Trophoblast cell (in vitro differentiated cells and primary cell): ENCODE measurements at regions not wholly inside any gene's neighbourhood (a gene's known extent, or its start where the extent isn't known, plus 50 kb on each side); places are given as distances from the start of the nearest gene placed in this dataset.

ENCODE experiments used
- DNase-seq, 2 donors: peaks; one replicate each; pipeline ENCODE4 v3.0.0-alpha.2; 2016
- H2AFZ ChIP-seq: 2 replicates; pipeline ENCODE4 v1.6.1; 2013; ENCODE audit warnings: low read length, moderate library complexity, mild to moderate bottlenecking; ENCODE audit not compliant: insufficient read depth, poor library complexity
- H2AK5ac ChIP-seq: 2 replicates; pipeline ENCODE4 v1.6.1; 2013; ENCODE audit warnings: mild to moderate bottlenecking, low read length
- H2BK120ac ChIP-seq: 2 replicates; pipeline ENCODE4 v1.6.1; 2013; ENCODE audit warnings: low read length, mild to moderate bottlenecking, moderate library complexity; ENCODE audit not compliant: insufficient read depth, poor library complexity
- H2BK12ac ChIP-seq: 2 replicates; pipeline ENCODE4 v1.6.1; 2013; ENCODE audit warnings: mild to moderate bottlenecking, low read length, moderate library complexity
- H2BK5ac ChIP-seq: 2 replicates; pipeline ENCODE4 v1.6.1; 2013; ENCODE audit warnings: low read length, low read depth, moderate library complexity, mild to moderate bottlenecking; ENCODE audit not compliant: poor library complexity
- H3K14ac ChIP-seq: 2 replicates; pipeline ENCODE4 v1.6.1; 2013; ENCODE audit warnings: mild to moderate bottlenecking, low read length
- H3K18ac ChIP-seq: 2 replicates; pipeline ENCODE4 v1.6.1; 2013; ENCODE audit warnings: mild to moderate bottlenecking, low read length
- H3K23ac ChIP-seq: 2 replicates; pipeline ENCODE4 v1.6.1; 2013; ENCODE audit warnings: low read length
- H3K27ac ChIP-seq: 2 replicates; pipeline ENCODE4 v1.5.1; 2013; ENCODE audit warnings: low read depth, mild to moderate bottlenecking, inconsistent platforms, low read length, moderate library complexity
- H3K27me3 ChIP-seq: 2 replicates; pipeline ENCODE4 v1.6.1; 2013; ENCODE audit warnings: inconsistent platforms, mild to moderate bottlenecking, low read length, moderate library complexity; ENCODE audit not compliant: insufficient read depth
- H3K36me3 ChIP-seq, 2 experiments: 1 replicate in 1 of 2; 2 replicates in 1 of 2; pipeline ENCODE4 v1.6.1; 2013; ENCODE audit warnings: low read length in 2 of 2, mild to moderate bottlenecking in 2 of 2, moderate library complexity in 1 of 2; ENCODE audit not compliant: insufficient read depth in 2 of 2, control insufficient read depth in 1 of 2
- H3K4ac ChIP-seq: 2 replicates; pipeline ENCODE4 v1.6.1; 2013; ENCODE audit warnings: low read depth, mild to moderate bottlenecking, low read length, moderate library complexity
- H3K4me1 ChIP-seq, 2 experiments: 1 replicate in 1 of 2; 2 replicates in 1 of 2; pipeline ENCODE4 v1.6.1; 2013; ENCODE audit warnings: low read length in 2 of 2, mild to moderate bottlenecking in 2 of 2, moderate library complexity in 1 of 2; ENCODE audit not compliant: insufficient read depth in 2 of 2, control insufficient read depth in 1 of 2
- H3K4me2 ChIP-seq: 2 replicates; pipeline ENCODE4 v1.6.1; 2013; ENCODE audit warnings: inconsistent platforms, mild to moderate bottlenecking, low read length, moderate library complexity
- H3K4me3 ChIP-seq: 2 replicates; pipeline ENCODE4 v1.5.1; 2013; ENCODE audit warnings: mild to moderate bottlenecking, low read depth, low read length, inconsistent platforms
- H3K79me1 ChIP-seq: one replicate; pipeline ENCODE4 v1.6.1; 2013; ENCODE audit warnings: low read length
- H3K79me2 ChIP-seq: 2 replicates; pipeline ENCODE4 v1.6.1; 2013; ENCODE audit warnings: low read length, mild to moderate bottlenecking; ENCODE audit not compliant: control insufficient read depth, insufficient read depth, poor library complexity
- H3K9ac ChIP-seq: 2 replicates; pipeline ENCODE4 v1.6.1; 2013; ENCODE audit warnings: mild to moderate bottlenecking, low read length
- H3K9me3 ChIP-seq: 2 replicates; pipeline ENCODE4 v1.6.1; 2013; ENCODE audit warnings: low read depth, mild to moderate bottlenecking, control low read depth, inconsistent platforms, low read length; ENCODE audit not compliant: insufficient read depth
- H4K12ac ChIP-seq: 2 replicates; pipeline ENCODE4 v1.6.1; 2013; ENCODE audit warnings: low read depth, mild to moderate bottlenecking, low read length, moderate library complexity
- H4K8ac ChIP-seq: 2 replicates; pipeline ENCODE4 v1.6.1; 2013; ENCODE audit warnings: low read depth, mild to moderate bottlenecking, low read length, moderate library complexity
- H4K91ac ChIP-seq: one replicate; pipeline ENCODE4 v1.6.1; 2013; ENCODE audit warnings: low read depth, mild to moderate bottlenecking, low read length, moderate library complexity
- WGBS: extraction: QIAGEN DNeasy Blood & Tissue Kit; methylation state at CpG from one replicate; pipeline ENCODE4 v1.1.7; 2013; ENCODE audit warnings: missing lambda C conversion rate; ENCODE audit not compliant: insufficient read length, insufficient coverage; ENCODE audit errors: extremely low coverage; 5-methylcytosine and 5-hydroxymethylcytosine counted together

DNA sequence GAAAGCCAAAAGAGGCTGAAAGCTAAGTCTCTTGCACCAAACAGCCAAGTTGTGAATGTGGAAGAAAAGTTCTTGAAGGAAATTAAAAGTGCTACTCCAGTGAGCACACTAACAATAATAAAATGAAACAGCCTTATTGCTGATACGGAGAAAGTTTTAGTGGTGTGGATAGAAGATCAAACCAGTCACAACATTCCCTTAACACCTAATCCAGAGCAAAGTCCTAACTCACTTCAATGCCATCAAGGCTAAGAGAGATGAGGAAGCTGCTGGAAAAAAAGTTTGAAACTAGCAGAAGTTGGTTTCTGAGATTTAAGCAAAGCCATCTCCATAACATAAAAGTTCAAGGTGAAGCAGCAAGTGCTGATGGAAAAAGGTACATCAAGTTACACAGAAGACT lies 288.8 kb upstream of the RARB start:
- H4K91ac ChIP-seq, result no peak overlapping the region
- no peaks in the 10 kb centered on the region for H3K36me3 ChIP-seq
- H4K12ac ChIP-seq, result no peak overlapping the region
- H2BK5ac ChIP-seq, result no peak overlapping the region
- no peak overlapping the region for H2AK5ac ChIP-seq
- no peak overlapping the region for H2AFZ ChIP-seq
- H3K79me2 ChIP-seq, result no peaks in the 10 kb centered on the region
- WGBS, result no CpG with 5 or more reads among the region's 1 CpG
- H3K4me1 ChIP-seq, result peaks cover 8 to 14% of the 10 kb centered on the region in 2 experiments
- no peak overlapping the region for H2BK120ac ChIP-seq
- H3K4ac ChIP-seq, result no peak overlapping the region
- no peak overlapping the region for H3K27ac ChIP-seq
- no peaks in the 10 kb centered on the region for H3K9me3 ChIP-seq
- H3K79me1 ChIP-seq, result peaks cover 16% of the 10 kb centered on the region
- no peak overlapping the region for H3K14ac ChIP-seq
- DNase-seq, result no peak
- H4K8ac ChIP-seq, result no peak overlapping the region
- no peak overlapping the region for H2BK12ac ChIP-seq
- H3K4me2 ChIP-seq, result no peak overlapping the region
- H3K23ac ChIP-seq, result no peak overlapping the region
- no peaks in the 10 kb centered on the region for H3K27me3 ChIP-seq
- no peak overlapping the region for H3K4me3 ChIP-seq
- H3K18ac ChIP-seq, result no peak overlapping the region
- H3K9ac ChIP-seq, result no peak overlapping the region

GRCh38 chr3:25142609-25143355 lies 285.3 kb upstream of the RARB start:
- Histone ChIP-seq H3K9ac (no peak overlapping the region), H3K4me3 (no peak overlapping the region), H4K91ac (peak overlapping the region; percentile 86), H3K36me3 (no peaks in the 10 kb centered on the region), H3K23ac (no peak overlapping the region), H3K18ac (peak overlapping the region; percentile 82), H2AFZ (no peak overlapping the region), H2BK12ac (peak overlapping the region; percentile 98), H3K79me1 (peaks cover 28% of the 10 kb centered on the region), H3K27me3 (no peaks in the 10 kb centered on the region), H2BK5ac (peak overlapping the region; percentile 86), H3K14ac (peak overlapping the region; percentile 51), H3K27ac (peak overlapping the region; percentile 67), H3K4ac (no peak overlapping the region), H3K4me2 (no peak overlapping the region), H3K4me1 (peaks cover 14 to 16% of the 10 kb centered on the region in 2 experiments), H2AK5ac (no peak overlapping the region), H3K9me3 (no peaks in the 10 kb centered on the region), H4K8ac (peak overlapping the region; percentile 54), H2BK120ac (peak overlapping the region; percentile 97), H3K79me2 (no peaks in the 10 kb centered on the region), H4K12ac (no peak overlapping the region)
- no CpG with 5 or more reads among the region's 6 CpGs for WGBS
- no peak for DNase-seq

DNA sequence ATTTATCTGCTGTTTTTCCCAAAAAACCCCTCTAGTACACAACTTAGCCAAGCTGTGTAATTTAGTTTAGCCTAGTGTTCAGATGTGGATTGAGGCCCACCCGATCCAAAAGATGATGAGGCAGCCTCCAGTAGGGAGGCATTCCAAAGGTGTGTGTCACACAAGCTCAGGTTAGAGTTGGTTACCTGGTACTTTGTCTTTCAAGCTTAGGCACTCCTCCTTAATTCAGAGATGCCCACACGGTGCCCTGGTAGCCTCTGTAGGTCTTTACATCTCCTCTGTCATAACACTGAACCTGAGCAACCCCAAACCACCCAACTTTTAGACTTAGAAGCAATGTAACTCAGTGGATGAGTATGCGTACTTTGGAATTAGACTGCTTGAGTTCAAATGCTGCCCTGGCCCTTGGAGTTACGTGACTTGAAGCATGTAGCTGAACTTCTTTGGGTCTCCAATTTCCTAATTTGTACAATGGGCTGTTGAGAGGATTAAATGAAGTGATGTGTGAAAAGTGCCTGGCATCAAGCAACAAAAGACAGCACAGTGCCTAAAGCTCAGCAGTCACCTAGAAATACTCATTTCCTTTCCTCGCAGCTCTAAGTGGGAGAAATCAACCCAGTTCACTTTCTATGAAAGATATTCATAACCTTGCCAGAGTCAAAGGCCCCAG lies 284.6 kb upstream of the RARB start:
- peaks cover 14 to 16% of the 10 kb centered on the region in 2 experiments for H3K4me1 ChIP-seq
- no peak for DNase-seq
- H3K14ac ChIP-seq, result peak overlapping the region; percentile 79
- H2BK5ac ChIP-seq, result peak overlapping the region; percentile 86
- H2BK120ac ChIP-seq, result peak overlapping the region; percentile 97
- peak overlapping the region; percentile 68 for H4K8ac ChIP-seq
- peak overlapping the region; percentile 86 for H4K91ac ChIP-seq
- H3K4me3 ChIP-seq, result no peak overlapping the region
- no peak overlapping the region for H3K9ac ChIP-seq
- WGBS, result no CpG with 5 or more reads among the region's 5 CpGs
- no peak overlapping the region for H3K23ac ChIP-seq
- H4K12ac ChIP-seq, result no peak overlapping the region
- peak overlapping the region; percentile 52 for H2AK5ac ChIP-seq
- H3K4me2 ChIP-seq, result no peak overlapping the region
- no peaks in the 10 kb centered on the region for H3K9me3 ChIP-seq
- peak overlapping the region; percentile 67 for H3K27ac ChIP-seq
- no peaks in the 10 kb centered on the region for H3K36me3 ChIP-seq
- H2BK12ac ChIP-seq, result peak overlapping the region; percentile 98
- H3K27me3 ChIP-seq, result no peaks in the 10 kb centered on the region
- H3K79me2 ChIP-seq, result no peaks in the 10 kb centered on the region
- H2AFZ ChIP-seq, result peak overlapping the region; percentile 52
- H3K79me1 ChIP-seq, result peaks cover 28% of the 10 kb centered on the region
- peak overlapping the region; percentile 53 for H3K4ac ChIP-seq
- no peak overlapping the region for H3K18ac ChIP-seq

GRCh38 chr3:25144430-25144829 lies 283.6 kb upstream of the RARB start:
- Histone ChIP-seq H3K27ac (peak overlapping the region; percentile 81), H3K18ac (peak overlapping the region; percentile 72), H3K4ac (no peak overlapping the region), H3K14ac (peak overlapping the region; percentile 48), H3K79me2 (no peaks in the 10 kb centered on the region), H2BK12ac (peak overlapping the region; percentile 88), H2BK120ac (peak overlapping the region; percentile 81), H3K23ac (no peak overlapping the region), H3K4me2 (no peak overlapping the region), H2AK5ac (no peak overlapping the region), H2AFZ (no peak overlapping the region), H3K27me3 (no peaks in the 10 kb centered on the region), H4K91ac (peak overlapping the region; percentile 70), H3K9me3 (no peaks in the 10 kb centered on the region), H2BK5ac (peak overlapping the region; percentile 93), H3K36me3 (no peaks in the 10 kb centered on the region), H3K9ac (no peak overlapping the region), H4K12ac (no peak overlapping the region), H3K4me3 (no peak overlapping the region), H3K79me1 (peaks cover 32% of the 10 kb centered on the region), H3K4me1 (peaks cover 14 to 19% of the 10 kb centered on the region in 2 experiments), H4K8ac (peak overlapping the region; percentile 35)
- peak in 1 of 2 donors; percentile 35 for DNase-seq
- WGBS, result no CpG with 5 or more reads among the region's 4 CpGs
